ENCODE measurements at regions not wholly inside any gene's neighbourhood (a gene's known extent, or its start where the extent isn't known, plus 50 kb on each side); places are given as distances from the start of the nearest gene placed in this dataset.
"Not testable (repeated sequence)": the region's sequence is repeated elsewhere in the genome, so short reads cannot be mapped to it uniquely, and the experiment has no call there.

DNA sequence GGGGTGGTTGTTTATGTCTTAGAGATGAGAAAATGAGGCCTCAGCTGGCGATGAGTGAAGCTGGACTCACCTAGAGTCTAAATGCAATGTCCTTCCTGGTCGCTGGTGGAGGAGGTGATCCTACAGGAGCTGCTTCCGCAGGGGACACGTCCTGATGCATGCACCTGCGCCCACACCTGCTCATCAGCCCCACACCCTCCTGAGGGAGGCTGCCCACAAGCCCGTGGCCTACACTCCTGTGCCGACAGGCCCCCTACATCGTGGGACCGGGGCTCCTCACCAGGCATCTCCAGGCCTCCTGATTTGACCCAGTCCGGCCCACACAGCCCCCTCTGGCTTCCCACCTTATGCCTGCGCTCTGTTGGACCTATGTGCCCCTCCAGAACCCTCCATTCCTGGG is 857.2 kb downstream of the TBC1D22A start:
- no peak for DNase-seq

DNA sequence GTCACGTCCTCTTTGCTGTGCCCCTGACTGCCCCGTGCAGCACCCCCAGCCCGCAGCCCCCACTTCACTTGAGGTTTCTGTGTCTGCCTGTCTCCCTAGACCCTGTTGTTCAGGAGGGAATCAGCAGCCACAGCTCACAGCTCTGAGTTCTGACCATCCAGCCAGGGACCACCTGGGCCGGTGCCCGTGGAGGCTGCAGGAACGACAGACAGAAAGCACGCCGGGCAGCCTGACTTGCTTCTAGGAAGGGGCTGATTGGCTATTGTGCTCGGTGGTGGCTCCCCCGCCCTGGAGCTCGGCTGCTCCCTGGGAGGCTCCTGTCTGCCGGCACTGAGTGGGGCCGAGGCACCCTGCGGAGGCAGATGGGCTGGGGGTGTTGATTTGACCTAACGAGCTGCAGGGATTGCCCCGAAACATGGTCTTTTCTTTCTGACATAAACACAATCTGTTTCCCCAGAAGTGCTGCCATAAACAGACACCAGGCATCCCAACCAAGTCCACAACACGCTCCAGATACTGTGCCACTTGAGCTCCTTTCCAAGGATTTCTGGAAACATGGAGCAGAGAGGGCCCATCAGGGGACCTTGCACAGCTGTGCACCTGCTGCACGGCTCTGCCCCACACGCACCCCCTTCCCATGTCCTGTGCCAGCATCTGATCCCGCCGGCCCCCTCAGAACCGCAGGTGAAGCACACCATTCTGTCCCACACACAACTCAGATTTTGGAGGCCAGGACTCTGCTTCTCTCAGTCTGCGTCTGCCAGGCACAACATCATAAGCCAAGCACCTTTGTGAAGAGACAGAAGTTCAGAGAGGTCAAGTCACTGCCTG is 855.9 kb downstream of the TBC1D22A start:
- no peak for DNase-seq

DNA sequence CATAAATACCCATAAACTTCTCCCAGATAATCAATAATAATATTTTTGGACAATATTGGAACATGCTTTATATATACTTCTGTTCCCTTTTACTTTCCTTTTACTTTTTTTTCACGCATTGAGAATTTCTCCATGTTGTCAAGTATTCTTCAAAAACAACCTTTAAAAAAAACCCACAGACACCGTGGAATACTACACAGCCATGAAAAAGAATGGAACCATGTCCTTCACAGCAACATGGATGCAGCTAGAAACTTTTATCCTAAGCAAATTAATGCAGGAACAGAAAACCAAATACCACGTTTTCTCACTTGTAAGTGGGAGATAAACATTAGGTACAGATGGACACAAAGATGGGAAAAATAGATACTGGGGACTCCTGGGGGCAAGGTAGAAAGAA is 854.7 kb downstream of the TBC1D22A start:
- no peak for DNase-seq

DNA sequence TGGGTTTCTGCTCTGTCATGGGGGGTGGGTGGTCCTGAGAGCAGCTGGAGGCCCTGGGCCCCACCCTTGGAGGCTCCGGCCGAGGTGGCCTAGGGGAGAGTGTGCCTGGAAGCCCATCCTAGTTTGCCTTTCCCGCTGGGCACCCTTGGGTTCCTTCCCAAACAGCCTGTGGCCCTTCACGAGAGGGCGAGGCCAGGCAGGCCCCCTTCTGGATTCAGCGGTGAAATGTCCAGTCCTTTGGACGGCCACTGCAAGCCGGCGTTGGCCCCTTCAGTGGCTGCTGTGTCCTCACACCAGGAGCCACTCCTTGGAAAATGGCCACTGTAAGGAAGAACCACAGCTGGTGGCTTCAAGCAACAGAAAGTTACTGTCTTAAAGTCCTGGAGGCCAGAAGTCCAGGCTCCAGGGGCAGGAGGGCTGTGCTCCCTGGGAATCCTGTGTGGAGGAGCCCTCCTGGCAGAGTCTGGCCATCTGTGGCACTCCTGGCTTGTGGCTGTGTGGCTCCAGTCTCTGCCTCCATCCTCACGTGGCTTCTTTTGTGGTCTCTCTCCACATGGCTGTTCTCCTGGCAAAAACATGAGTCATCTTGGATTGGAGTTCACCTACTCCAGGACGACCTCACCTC is 854.1 kb downstream of the TBC1D22A start:
- DNase-seq, result no peak

DNA sequence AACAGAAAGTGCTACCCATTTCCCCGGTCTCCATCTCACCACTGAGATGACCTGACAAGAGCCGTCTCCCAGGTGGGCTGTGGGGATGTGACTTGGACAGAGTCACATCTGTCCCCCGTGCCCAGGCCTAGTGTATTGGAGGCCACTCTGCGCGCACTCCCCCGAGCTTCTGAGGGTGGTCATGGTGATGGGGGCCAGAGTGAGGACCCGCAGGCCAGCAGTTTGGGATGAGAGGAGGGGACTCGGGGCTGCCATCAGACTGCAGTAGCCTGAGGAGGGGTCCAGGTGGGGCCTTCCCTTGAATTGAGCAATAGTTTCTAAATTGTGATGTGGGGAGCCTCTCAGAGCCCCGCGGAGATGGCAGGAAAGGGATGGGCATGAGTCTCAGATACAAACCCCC is 852.6 kb downstream of the TBC1D22A start:
- DNase-seq, result no peak

DNA sequence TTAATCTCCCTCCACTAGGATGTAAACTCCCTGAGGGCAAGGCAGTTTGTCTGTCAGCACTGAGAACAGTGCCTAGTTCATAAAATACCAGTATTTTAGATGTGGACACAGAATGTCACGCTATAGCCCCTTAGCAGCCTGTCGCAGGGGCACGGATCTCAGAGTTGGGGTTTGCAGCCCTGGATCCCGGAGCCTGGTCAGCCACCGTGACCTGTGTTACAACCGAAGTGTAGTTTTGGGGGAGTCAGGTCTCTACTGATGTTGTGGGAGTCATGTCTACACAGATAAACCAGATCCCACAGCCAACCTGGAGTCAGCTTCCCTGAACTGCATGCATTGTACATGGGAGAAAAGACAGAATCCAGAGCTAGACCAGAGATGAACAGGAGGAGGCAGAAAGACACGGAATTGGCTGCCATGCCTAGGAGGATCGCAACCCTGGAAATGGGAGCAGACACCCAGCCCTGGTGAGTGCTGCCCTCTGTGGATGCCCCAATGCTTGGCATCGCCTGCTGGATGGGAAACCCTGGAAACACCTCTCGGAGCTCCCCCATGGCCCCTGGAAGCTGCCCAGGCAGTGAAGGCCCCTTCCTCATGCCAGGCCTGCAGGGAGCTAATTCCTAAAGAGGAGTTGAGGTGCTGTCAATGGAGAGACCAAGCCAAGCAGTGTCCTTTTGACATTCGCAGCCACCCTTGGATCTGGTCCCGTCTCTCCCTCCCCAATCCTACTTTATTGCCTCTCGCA is 851.3 kb downstream of the TBC1D22A start:
- DNase-seq, result no peak

DNA sequence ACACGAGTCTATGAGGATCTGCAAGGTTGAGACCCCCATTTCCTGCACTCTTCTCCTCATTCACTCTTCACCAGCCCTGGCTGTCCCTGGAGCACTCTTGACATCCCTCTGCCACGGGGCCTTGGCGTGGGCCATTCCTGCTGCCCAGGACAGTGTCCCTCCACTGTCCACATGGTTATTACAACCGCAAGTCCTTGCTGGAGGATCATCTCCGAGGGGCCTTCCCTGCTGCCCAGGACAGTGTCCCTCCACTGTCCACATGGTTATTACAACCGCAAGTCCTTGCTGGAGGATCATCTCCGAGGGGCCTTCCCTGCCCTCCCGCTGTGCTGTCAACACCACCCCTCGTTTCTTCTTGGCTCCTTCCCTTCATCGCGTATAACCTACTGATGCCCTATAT is 850.7 kb downstream of the TBC1D22A start:
- not testable (repeated sequence) for DNase-seq

DNA sequence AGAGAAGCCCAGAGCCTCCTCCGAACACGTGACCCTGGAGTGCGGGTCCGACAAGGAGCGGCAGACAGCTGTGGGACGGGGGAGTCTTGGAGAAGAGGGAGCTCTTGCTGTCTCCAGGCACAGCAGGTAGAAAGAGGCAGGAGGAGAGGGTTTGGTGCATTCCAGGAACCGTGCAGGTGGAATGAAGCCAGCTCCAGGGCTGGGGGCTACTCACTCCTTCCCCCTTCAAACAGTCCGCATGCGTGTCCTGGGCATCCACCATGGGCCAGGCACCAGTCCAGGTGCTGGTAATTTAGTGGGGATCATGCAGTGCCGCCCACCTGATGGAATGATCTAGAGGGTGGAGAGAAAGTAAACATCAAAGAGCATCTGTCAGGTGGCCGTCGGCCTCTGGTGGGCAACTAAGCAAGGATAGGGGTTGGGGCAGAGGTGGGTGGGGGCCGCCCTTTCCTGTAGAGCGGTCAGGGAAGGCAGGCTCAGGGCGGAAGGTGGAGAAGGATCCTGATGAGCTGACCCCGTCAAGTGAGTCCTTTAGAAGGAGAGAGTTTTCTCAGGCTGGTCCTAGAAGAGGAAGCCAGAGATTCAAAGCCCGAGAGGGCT is 850.0 kb downstream of the TBC1D22A start:
- DNase-seq, result no peak

DNA sequence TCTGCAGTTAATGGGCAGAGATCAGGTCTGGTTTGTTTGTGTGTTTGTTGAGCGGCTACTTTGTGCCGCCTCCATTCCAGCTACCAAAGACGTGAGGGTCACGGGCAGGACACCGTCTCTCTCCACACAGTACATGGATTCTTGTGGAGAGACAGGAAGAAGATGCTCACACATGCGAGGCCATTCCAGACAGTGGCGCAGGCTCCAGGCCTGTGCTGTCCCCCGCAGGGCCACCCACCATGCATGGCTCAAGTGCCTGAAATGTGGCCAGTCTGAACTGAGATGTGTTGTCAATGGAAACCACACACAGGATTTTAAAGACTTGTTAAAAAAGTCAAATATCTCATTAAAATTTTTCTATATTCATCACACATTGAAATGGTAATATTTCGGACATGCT is 848.3 kb downstream of the TBC1D22A start:
- no peak for DNase-seq

DNA sequence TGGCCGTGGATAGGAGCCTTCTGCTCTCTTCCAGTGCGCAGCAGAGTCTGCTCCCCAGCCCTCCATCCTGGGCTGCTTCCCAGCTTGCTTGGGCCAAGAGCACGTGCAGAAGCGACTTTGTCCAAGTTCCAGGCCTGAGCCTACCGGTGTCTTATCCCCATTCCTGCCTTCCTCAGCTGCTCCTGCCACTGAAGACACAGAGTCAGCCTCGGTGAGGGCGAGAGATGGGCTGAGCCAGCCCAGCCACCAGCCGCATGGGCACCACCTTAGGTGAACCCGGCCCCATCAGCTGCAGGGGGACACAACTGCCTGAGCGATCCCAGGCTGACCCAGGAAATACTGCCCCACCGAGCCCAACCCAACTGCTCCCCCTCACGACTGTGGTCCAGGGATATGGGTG is 847.8 kb downstream of the TBC1D22A start:
- no peak for DNase-seq

DNA sequence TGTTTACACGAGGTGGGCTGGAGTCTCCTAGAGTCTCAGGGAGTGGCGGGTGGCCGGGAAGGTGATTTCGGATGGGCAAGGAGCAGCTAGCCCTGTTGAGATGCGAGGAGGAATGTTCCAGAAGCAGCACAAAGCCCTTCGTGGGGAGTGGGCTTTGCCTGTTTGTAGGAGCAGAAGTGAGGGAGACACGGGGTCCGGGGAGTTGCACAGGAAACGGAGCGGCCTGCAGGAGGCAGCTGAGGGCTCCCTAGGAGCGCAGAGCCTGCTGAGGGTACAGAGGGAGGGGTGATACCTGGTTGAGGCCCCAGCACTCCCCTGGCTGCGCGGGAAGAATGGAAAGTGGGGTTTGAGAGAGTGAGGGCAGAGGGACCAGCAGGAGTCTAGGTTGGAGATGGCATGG is 847.2 kb downstream of the TBC1D22A start:
- no peak for DNase-seq

DNA sequence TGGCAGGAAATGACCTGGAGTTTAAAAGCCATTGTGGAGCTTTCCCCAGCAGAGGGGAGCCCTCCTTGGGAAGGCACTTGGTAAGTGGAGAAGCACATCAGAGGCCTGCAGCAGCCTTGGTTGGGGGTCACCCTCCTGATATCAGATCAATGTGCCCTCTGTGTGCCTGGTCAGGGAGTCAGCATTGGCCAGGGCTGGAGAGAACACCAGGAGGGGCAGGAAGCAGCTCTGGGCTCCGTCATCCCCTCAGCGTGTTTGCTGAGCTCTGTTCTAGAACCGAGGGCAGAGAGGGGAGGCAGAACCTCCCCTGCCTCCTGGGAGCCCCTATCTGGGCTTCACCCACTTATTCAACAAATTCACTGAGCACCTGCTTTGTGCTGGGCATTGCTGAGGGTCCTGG is 846.0 kb downstream of the TBC1D22A start:
- DNase-seq, result no peak

DNA sequence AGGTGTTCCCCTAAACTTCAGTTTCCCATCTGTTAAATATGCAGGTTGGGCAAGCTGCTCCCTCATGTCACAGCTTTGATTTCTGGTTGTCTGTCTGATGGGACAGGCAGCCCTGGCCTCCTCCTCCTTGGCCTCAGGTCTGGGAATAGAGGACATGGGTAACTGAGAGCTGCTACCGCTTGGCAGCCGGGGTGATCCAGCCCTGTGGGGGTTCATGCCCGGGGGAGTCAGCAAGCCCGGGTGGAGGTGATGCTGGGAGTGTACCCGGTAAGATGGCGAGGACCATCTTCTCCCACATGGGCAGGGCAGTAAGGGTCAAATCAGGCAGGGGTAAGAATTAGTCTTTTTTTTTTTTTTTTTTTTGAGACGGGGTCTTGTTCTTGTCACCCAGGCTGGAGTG is 845.0 kb downstream of the TBC1D22A start:
- DNase-seq, result no peak

DNA sequence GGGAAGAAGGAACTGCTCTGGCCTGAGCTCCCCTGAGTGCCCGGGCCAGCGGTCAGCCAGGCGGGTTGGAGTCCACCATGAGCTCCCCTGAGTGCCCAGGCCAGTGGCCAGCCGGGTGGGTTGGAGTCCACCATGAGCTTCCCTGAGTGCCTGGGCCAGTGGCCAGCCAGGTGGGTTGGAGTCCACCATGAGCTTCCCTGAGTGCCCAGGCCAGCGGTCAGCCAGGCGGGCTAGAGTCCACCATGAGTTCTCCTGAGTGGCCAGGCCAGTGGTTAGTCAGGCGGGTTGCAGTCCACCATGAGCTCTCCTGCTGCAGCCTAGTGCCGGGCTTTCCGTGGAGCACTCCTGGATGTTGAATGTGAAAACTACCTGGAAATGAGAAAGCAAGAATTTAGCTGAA is 844.0 kb downstream of the TBC1D22A start:
- no peak for DNase-seq

DNA sequence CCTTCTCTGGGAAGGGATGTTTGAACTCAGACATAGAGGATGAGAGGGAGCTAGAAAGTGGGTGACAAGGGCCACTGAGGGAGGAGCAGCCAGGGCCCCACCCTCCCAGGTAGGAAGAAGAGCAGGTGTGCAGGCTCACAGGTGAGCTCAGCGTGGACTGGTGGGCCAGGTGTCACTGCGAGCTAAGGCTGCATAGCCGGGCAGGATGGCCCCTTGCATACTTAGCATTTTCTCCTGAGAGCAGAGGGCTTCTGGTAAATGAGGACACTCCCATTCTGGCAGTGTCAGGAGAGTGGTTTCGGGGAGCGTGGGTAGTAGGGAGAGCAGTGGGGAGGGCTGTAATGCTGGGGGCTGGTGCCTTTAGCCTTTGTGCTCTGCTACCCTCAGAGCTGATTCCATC is 843.4 kb downstream of the TBC1D22A start:
- no peak for DNase-seq

DNA sequence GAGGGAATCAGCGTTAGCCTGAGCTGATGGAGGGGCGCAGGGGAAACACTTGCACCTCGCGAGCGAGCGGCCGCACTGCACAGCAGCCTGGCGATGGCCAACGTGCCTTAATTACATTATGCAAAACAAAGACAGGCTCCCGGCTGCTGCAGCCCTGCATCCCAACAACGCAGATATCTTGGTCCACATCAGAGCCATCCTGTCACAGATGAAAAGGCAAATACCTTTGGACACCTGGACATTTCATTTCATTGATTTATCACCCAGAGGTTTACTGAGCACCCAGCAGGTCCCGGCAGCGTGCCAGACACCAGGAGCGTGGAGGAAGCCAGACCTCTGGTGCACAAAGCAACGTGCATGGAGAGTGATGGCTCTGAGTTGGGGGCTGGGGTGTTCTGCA is 843.0 kb downstream of the TBC1D22A start:
- DNase-seq, result no peak

DNA sequence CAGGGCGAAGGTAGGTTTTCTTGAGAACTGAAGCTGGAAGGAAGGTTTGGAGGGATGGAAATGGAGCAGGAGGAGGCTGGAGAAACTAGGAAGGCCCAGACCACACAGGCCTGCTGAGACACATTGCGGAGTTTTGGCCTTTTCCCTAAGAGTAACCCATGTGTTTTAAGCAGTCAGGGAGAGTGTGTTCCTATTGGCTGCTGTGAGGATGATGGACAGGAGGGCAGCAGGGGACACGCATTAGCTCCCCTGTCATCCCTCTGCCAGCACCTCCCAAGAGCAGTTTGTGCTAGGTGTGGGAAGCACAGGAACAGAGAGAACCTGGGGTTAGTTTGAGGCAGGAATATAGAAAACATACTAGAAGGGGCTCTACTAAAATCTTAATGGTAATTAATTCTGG is 842.1 kb downstream of the TBC1D22A start:
- DNase-seq, result no peak

DNA sequence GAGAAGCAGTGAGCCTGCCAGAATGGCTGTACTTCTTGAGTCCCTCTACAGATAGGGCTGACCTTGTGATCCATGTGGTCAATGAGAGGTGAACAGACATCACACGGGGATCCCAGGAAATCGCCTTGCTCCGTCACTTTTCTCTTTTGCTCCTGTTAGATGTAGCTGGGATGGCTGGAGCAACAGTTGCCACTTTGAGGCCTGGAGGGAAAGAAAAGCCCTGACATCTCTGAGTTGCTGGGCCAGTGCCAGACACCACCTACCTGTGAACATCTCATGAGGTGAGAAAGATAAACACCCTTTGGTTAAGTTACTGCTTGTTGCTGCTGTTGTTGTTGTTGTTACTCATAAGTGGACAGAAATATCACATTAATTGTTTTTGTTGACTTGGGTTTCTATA is 840.3 kb downstream of the TBC1D22A start:
- no peak for DNase-seq

DNA sequence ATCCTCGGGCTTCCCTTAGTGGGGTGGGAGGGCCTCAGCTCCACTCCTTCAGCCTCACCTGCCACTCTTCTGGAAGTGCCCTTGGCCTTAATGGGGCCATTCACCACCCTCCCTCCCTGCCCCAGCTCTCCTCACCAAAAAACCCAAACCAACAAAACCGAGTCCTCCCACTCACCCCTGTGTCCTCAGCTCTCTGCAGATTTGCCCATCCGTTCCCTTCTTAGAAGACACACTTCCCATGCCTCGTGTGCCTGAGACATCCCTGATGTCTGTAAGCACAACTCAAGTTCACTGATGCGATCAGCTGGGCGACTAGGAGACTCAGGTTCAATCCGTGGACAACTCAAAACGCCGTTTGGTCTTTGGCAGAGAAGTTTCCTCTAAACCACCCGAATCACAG is 839.2 kb downstream of the TBC1D22A start:
- DNase-seq, result no peak

DNA sequence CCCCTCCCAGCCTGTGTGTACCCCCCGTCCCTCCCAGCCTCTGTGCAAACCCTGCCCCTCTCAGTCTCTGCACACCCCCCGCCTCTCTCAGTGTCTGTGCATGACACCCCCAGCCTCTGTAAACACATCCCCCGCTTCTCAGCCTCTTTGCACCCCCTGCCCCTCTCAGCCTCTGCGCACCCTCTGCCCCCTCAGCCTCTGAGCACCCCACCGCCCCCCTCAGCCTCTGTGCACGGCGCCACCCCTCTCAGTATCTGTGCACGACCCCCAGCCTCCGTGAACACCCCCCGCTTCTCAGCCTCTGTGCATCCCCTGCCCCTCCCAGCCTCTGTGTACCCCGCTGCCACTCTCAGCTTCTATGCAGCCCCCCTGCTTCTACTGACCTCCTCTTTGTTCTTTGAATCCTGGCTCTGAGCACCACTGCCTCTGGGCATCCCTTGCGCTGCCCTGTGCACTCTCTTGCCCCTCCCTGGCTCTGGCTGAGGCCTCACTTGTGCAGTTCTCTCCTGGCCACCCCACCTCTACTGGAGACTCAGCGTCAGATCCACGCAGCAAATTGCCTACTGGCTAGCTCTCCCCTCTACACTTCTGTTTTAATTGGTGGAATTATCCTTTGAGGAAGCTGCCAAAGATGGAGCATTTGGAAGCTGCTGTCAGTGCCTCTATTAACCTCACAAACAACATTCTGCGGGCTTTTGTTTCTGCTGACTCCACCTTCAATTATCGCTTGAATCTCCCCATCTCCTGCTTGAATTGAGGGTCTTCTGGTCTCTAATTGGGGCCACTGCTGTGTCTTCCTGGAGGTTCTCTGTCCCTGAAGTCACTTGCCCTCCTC is 838.6 kb downstream of the TBC1D22A start:
- no peak for DNase-seq

DNA sequence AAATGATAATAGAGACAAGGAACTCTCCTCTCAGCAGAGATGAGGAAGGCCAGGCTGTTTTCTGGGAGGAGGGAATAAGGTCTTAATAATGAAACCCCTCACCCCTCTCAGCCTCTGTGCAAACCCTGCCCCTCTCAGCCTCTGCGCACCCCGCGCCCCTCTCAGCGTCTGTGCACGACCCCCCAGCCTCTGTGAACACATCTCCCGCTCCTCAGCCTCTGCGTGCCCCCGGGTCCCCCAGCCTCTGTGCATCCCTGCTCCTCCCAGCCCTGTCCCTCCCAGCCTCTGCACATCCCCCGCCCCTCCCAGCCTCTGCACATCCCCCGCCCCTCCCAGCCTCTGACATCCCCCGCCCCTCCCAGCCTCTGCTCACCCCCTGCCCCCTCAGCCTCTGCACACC is 837.8 kb downstream of the TBC1D22A start:
- DNase-seq, result no peak

Data from hypothalamus (tissue), 51 donors.